ENCODE measurements at regions not wholly inside any gene's neighbourhood (a gene's known extent, or its start where the extent isn't known, plus 50 kb on each side); places are given as distances from the start of the nearest gene placed in this dataset.

GRCh38 chr16:54748611-54749190 is 182.0 kb upstream of the IRX5 start:
- no peak for DNase-seq
- Histone ChIP-seq H3K36me3 (no peaks in the 10 kb centered on the region), H3K27ac (no peak overlapping the region), H3K9me3 (no peaks in the 10 kb centered on the region), H3K4me1 (no peaks in the 10 kb centered on the region), H3K4me3 (no peak overlapping the region), H3K27me3 (no peaks in the 10 kb centered on the region)
- 59 to 72% (median 68%) methylated on average over 6 of the region's 6 CpGs for WGBS, 4 donors
- intact Hi-C loops (cut with DNase I): no loop called here
- ATAC-seq: no peak
- TF ChIP-seq CTCF (IDR thresholded peaks at IDR 0.05): no peak

- Histone ChIP-seq H3K4me3 (no peak overlapping the region), H3K9me3 (no peaks in the 10 kb centered on the region), H3K4me1 (no peaks in the 10 kb centered on the region), H3K27ac (no peak overlapping the region), H3K36me3 (no peaks in the 10 kb centered on the region), H3K27me3 (no peaks in the 10 kb centered on the region)
- intact Hi-C loops (cut with DNase I): no loop called here
- no peak for TF ChIP-seq POLR2A (IDR thresholded peaks at IDR 0.05)
- no peak for TF ChIP-seq CTCF (IDR thresholded peaks at IDR 0.05)
- 87 to 94% (median 89%) methylated on average over 4 of the region's 4 CpGs for WGBS, 4 donors
- DNase-seq: no peak
- no peak for ATAC-seq
These were observed 184.1 kb upstream of the IRX5 start for GRCh38 chr16:54746596-54746995.

GRCh38 chr16:54744998-54745397 is 185.7 kb upstream of the IRX5 start:
- Histone ChIP-seq H3K36me3 (no peaks in the 10 kb centered on the region), H3K9me3 (no peaks in the 10 kb centered on the region), H3K27ac (no peak overlapping the region), H3K4me1 (no peaks in the 10 kb centered on the region), H3K4me3 (no peak overlapping the region), H3K27me3 (no peaks in the 10 kb centered on the region)
- no peak for TF ChIP-seq POLR2A (IDR thresholded peaks at IDR 0.05)
- ATAC-seq (no peak), DNase-seq (no peak)
- 68 to 73% (median 72%) methylated on average over 6 of the region's 6 CpGs for WGBS, 4 donors
- intact Hi-C loops (cut with DNase I): no loop called here

GRCh38 chr16:54742436-54742835 is 188.2 kb upstream of the IRX5 start:
- 71 to 87% (median 78%) methylated on average over 1 of the region's 1 CpG for WGBS, 4 donors
- no peaks in the 10 kb centered on the region for H3K36me3 ChIP-seq
- intact Hi-C loops (cut with DNase I): no loop called here
- H3K27me3 ChIP-seq: no peaks in the 10 kb centered on the region
- H3K4me3 ChIP-seq: no peak overlapping the region
- ATAC-seq: no peak
- H3K27ac ChIP-seq: no peak overlapping the region
- DNase-seq: no peak
- no peaks in the 10 kb centered on the region for H3K4me1 ChIP-seq
- H3K9me3 ChIP-seq: no peaks in the 10 kb centered on the region
- TF ChIP-seq CTCF (IDR thresholded peaks at IDR 0.05) (no peak), POLR2A (IDR thresholded peaks at IDR 0.05) (no peak)

GRCh38 chr16:54739381-54739780 is 191.3 kb upstream of the IRX5 start:
- TF ChIP-seq CTCF (IDR thresholded peaks at IDR 0.05) (no peak), POLR2A (IDR thresholded peaks at IDR 0.05) (no peak)
- ATAC-seq: no peak
- H3K27me3 ChIP-seq: no peaks in the 10 kb centered on the region
- no peaks in the 10 kb centered on the region for H3K36me3 ChIP-seq
- no peaks in the 10 kb centered on the region for H3K9me3 ChIP-seq
- H3K4me1 ChIP-seq: no peaks in the 10 kb centered on the region
- no peak for DNase-seq
- no peak overlapping the region for H3K27ac ChIP-seq
- no peak overlapping the region for H3K4me3 ChIP-seq
- 93 to 94% (median 94%) methylated on average over 4 of the region's 4 CpGs for WGBS, 4 donors
- intact Hi-C loops (cut with DNase I): no loop called here
